Body of pancreas (tissue), 4 donors: ENCODE measurements at regions not wholly inside any gene's neighbourhood (a gene's known extent, or its start where the extent isn't known, plus 50 kb on each side); places are given as distances from the start of the nearest gene placed in this dataset.

Source experiments
- CTCF ChIP-seq, 7 experiments: fragments of 450-650 bp in 4 of 7; fragments of 200-600 bp in 3 of 7; sonication (generic) in 3 of 7; IDR thresholded peaks; one replicate each; pipeline ENCODE4 v1.5.1; 2016 to 2019; ENCODE audit warnings: antibody characterized with exemption in 7 of 7
- POLR2A ChIP-seq, 3 donors: fragments of 450-650 bp; IDR thresholded peaks; one replicate each; pipeline ENCODE4 v1.6.1; 2016; ENCODE audit warnings: antibody characterized with exemption in 3 of 3, mild to moderate bottlenecking in 2 of 3

- TF ChIP-seq CTCF (IDR thresholded peaks at IDR 0.05) (no peak), POLR2A (IDR thresholded peaks at IDR 0.05) (no peak)
These were observed 214.5 kb downstream of the GJA1 start for GRCh38 chr6:121649951-121650350.
